HEK293 (cell line): ENCODE measurements at regions not wholly inside any gene's neighbourhood (a gene's known extent, or its start where the extent isn't known, plus 50 kb on each side); places are given as distances from the start of the nearest gene placed in this dataset.

Source experiments
- CTCF ChIA-PET: fragments of 350-600 bp; formaldehyde crosslinking; extraction: SDS; loops from one replicate; lab custom pipeline; 2021; ENCODE audit warnings: antibody characterized with exemption; lab: Yijun Ruan, JAX
- POLR2A ChIA-PET: fragments of 300-600 bp; formaldehyde crosslinking; extraction: SDS; loops from one replicate; lab custom pipeline; 2020; ENCODE audit warnings: antibody characterized with exemption, inconsistent platforms; lab: Yijun Ruan, JAX
- H3K27ac ChIP-seq: fragments of 200-500 bp; sonication (Bioruptor generic); 2 replicates; pipeline ENCODE4 v1.5.1; 2014; ENCODE audit warnings: low read depth, low read length, control low read depth, inconsistent platforms; ENCODE audit errors: extremely low read depth
- H3K36me3 ChIP-seq, 2 experiments: fragments of 200-500 bp in 1 of 2; sonication (Bioruptor generic) in 1 of 2; 1 replicate in 1 of 2; 2 replicates in 1 of 2; pipeline ENCODE4 v1.5.1; 2014 to 2017; ENCODE audit warnings: inconsistent platforms in 2 of 2, low read length in 2 of 2; ENCODE audit not compliant: control insufficient read depth in 2 of 2, insufficient read depth in 1 of 2
- H3K4me1 ChIP-seq: fragments of 200-500 bp; sonication (Bioruptor generic); 2 replicates; pipeline ENCODE4 v1.5.1; 2014; ENCODE audit warnings: mild to moderate bottlenecking, low read length, inconsistent platforms; ENCODE audit not compliant: control insufficient read depth, insufficient read depth
- H3K4me3 ChIP-seq: 2 replicates; pipeline ENCODE4 v1.5.1; 2011; ENCODE audit warnings: low read depth, mild to moderate bottlenecking, control low read depth, low read length, moderate library complexity
- H3K9me3 ChIP-seq: fragments of 200-500 bp; sonication (Bioruptor generic); 2 replicates; pipeline ENCODE4 v1.5.1; 2014; ENCODE audit warnings: low read depth, low read length, inconsistent platforms; ENCODE audit not compliant: control insufficient read depth, insufficient read depth
- BCL11B ChIP-seq: fragments of 450-650 bp; formaldehyde crosslinking; IDR thresholded peaks from 2 replicates; pipeline ENCODE4 v1.5.1; 2016; ENCODE audit warnings: low read depth, missing biosample characterization, missing genetic modification characterization
- HOXA7 ChIP-seq: sonication (generic); formaldehyde crosslinking; IDR thresholded peaks from 2 replicates; pipeline ENCODE4 v1.8.1; 2022; ENCODE audit warnings: missing genetic modification reagents, borderline replicate concordance
- ZBTB1 ChIP-seq: fragments of 450-650 bp; formaldehyde crosslinking; IDR thresholded peaks from 2 replicates; pipeline ENCODE4 v1.5.1; 2016; ENCODE audit warnings: missing biosample characterization, missing genetic modification characterization
- ZBTB21 ChIP-seq: fragments of 450-650 bp; formaldehyde crosslinking; IDR thresholded peaks from 2 replicates; pipeline ENCODE4 v1.5.1; 2017; ENCODE audit warnings: missing biosample characterization, missing genetic modification characterization
- ZNF146 ChIP-seq: fragments of 450-650 bp; formaldehyde crosslinking; IDR thresholded peaks from 2 replicates; pipeline ENCODE4 v1.5.1; 2016; ENCODE audit warnings: missing biosample characterization, missing genetic modification characterization
- ZNF148 ChIP-seq: fragments of 450-650 bp; formaldehyde crosslinking; IDR thresholded peaks from 2 replicates; pipeline ENCODE4 v1.5.0; 2017; ENCODE audit warnings: missing biosample characterization, missing genetic modification characterization, borderline replicate concordance
- ZNF18 ChIP-seq: fragments of 450-650 bp; formaldehyde crosslinking; IDR thresholded peaks from 2 replicates; pipeline ENCODE4 v1.5.1; 2016; ENCODE audit warnings: missing biosample characterization, missing genetic modification characterization
- ZNF184 ChIP-seq: fragments of 450-650 bp; IDR thresholded peaks from 2 replicates; pipeline ENCODE4 v1.5.1; 2018; ENCODE audit warnings: missing biosample characterization, mild to moderate bottlenecking, missing genetic modification characterization
- ZNF223 ChIP-seq: fragments of 450-650 bp; formaldehyde crosslinking; IDR thresholded peaks from 2 replicates; pipeline ENCODE4 v1.5.1; 2016; ENCODE audit warnings: missing biosample characterization, missing genetic modification characterization
- ZNF23 ChIP-seq: fragments of 450-650 bp; formaldehyde crosslinking; IDR thresholded peaks from 2 replicates; pipeline ENCODE4 v1.5.1; 2016; ENCODE audit warnings: missing biosample characterization, missing genetic modification characterization, borderline replicate concordance
- ZNF239 ChIP-seq: fragments of 450-650 bp; formaldehyde crosslinking; IDR thresholded peaks from 2 replicates; pipeline ENCODE4 v1.5.1; 2016; ENCODE audit warnings: missing biosample characterization, missing genetic modification characterization
- ZNF274 ChIP-seq, 2 experiments: fragments of 200-500 bp in 1 of 2; fragments of 450-650 bp in 1 of 2; sonication (Bioruptor generic) in 1 of 2; formaldehyde crosslinking in 1 of 2; IDR thresholded peaks; 2 replicates each; pipeline versions ENCODE4 v1.5.1 to v1.6.1; 2014 to 2016; ENCODE audit warnings: borderline replicate concordance in 1 of 2, inconsistent platforms in 1 of 2, low read length in 1 of 2, missing biosample characterization in 1 of 2, missing genetic modification characterization in 1 of 2
- ZNF302 ChIP-seq: fragments of 450-650 bp; formaldehyde crosslinking; IDR thresholded peaks from 2 replicates; pipeline ENCODE4 v1.5.1; 2016; ENCODE audit warnings: missing biosample characterization, missing genetic modification characterization, low read depth
- ZNF48 ChIP-seq: fragments of 450-650 bp; formaldehyde crosslinking; IDR thresholded peaks from 2 replicates; pipeline ENCODE4 v1.5.1; 2016; ENCODE audit warnings: missing biosample characterization, missing genetic modification characterization
- ZNF560 ChIP-seq: fragments of 450-650 bp; formaldehyde crosslinking; IDR thresholded peaks from 2 replicates; pipeline ENCODE4 v1.5.1; 2017; ENCODE audit warnings: missing biosample characterization, missing genetic modification characterization, borderline replicate concordance
- ZNF658 ChIP-seq: fragments of 450-650 bp; formaldehyde crosslinking; IDR thresholded peaks from 2 replicates; pipeline ENCODE4; 2016; ENCODE audit warnings: missing biosample characterization, missing genetic modification characterization
- ZNF670 ChIP-seq: fragments of 450-650 bp; formaldehyde crosslinking; IDR thresholded peaks from 2 replicates; pipeline ENCODE4 v1.5.1; 2016; ENCODE audit warnings: missing biosample characterization, missing genetic modification characterization, low read depth
- ZNF792 ChIP-seq: fragments of 450-650 bp; formaldehyde crosslinking; IDR thresholded peaks from 2 replicates; pipeline ENCODE4 v1.5.1; 2016; ENCODE audit warnings: missing biosample characterization, missing genetic modification characterization
- ZNF837 ChIP-seq: fragments of 450-650 bp; formaldehyde crosslinking; IDR thresholded peaks from 2 replicates; pipeline ENCODE4 v1.5.1; 2016; ENCODE audit warnings: missing biosample characterization, missing genetic modification characterization
- TF ChIP-seq, protein P1 (sequence below): IDR thresholded peaks from 2 replicates; pipeline ENCODE4 v1.6.1; 2011; ENCODE audit warnings: mild to moderate bottlenecking, low read depth, low read length, borderline replicate concordance
- TF ChIP-seq, protein P2 (sequence below): fragments of 450-650 bp; formaldehyde crosslinking; IDR thresholded peaks from 2 replicates; pipeline ENCODE4 v1.5.1; 2016; ENCODE audit warnings: missing biosample characterization, missing genetic modification characterization, borderline replicate concordance

DNA sequence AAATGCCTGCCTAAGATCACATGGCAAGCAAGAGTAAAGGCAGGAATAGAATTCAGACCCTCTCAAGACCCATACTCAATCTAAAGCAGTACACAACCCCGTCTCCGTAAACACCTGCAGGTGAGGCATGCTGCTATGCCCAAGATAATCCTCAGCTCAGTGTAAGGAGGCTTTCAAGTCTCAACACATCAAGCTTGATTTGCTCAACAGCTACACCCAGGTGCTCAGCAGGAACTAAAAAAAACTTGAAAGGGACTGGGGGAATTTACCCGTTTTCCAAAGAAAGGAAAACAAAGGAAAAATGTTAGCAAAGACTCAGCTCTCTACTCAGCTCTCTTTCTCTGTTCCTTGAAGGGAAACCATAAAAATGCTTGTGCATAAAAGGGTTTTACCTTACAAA is 301.8 kb downstream of the C1D start:
- H3K4me3 ChIP-seq, result no peak overlapping the region
- no peaks in the 10 kb centered on the region for H3K36me3 ChIP-seq
- CTCF ChIA-PET, result interaction anchor here (0.7 to 0.9 kb wide), 2 partner anchors 28 to 76 kb away, joined by 4 to 6 read pairs; no protein-coding TSS in a partner anchor
- TF ChIP-seq, protein P1, sequence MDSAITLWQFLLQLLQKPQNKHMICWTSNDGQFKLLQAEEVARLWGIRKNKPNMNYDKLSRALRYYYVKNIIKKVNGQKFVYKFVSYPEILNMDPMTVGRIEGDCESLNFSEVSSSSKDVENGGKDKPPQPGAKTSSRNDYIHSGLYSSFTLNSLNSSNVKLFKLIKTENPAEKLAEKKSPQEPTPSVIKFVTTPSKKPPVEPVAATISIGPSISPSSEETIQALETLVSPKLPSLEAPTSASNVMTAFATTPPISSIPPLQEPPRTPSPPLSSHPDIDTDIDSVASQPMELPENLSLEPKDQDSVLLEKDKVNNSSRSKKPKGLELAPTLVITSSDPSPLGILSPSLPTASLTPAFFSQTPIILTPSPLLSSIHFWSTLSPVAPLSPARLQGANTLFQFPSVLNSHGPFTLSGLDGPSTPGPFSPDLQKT, result no peak
- no peak for TF ChIP-seq ZNF148 (tag by site-specific recombination)
- TF ChIP-seq HOXA7, result no peak
- no peak for TF ChIP-seq ZNF837 (tag by site-specific recombination)
- TF ChIP-seq ZNF184 (tag by site-specific recombination), result no peak
- no peak for TF ChIP-seq ZNF274 (IDR thresholded peaks at IDR 0.05; ENCODE audit: low read length)
- TF ChIP-seq ZNF274 (tag by site-specific recombination; IDR thresholded peaks at IDR 0.05; ENCODE audit: borderline replicate concordance), result no peak
- no peak for TF ChIP-seq ZNF302
- TF ChIP-seq ZNF18, result no peak
- no peak for TF ChIP-seq ZNF223 (tag by site-specific recombination)
- no peak for TF ChIP-seq ZNF560 (tag by site-specific recombination)
- TF ChIP-seq, protein P2, sequence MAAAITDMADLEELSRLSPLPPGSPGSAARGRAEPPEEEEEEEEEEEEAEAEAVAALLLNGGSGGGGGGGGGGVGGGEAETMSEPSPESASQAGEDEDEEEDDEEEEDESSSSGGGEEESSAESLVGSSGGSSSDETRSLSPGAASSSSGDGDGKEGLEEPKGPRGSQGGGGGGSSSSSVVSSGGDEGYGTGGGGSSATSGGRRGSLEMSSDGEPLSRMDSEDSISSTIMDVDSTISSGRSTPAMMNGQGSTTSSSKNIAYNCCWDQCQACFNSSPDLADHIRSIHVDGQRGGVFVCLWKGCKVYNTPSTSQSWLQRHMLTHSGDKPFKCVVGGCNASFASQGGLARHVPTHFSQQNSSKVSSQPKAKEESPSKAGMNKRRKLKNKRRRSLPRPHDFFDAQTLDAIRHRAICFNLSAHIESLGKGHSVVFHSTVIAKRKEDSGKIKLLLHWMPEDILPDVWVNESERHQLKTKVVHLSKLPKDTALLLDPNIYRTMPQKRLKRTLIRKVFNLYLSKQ, result no peak
- TF ChIP-seq ZNF239 (tag by site-specific recombination), result no peak
- TF ChIP-seq ZNF48 (tag by site-specific recombination), result no peak
- no peak for TF ChIP-seq ZNF792 (tag by site-specific recombination)
- no peak for TF ChIP-seq ZBTB21
- no peak for TF ChIP-seq ZBTB1 (tag by site-specific recombination)
- TF ChIP-seq ZNF23, result no peak
- no peak for TF ChIP-seq ZNF146 (tag by site-specific recombination)
- no peak for TF ChIP-seq BCL11B
- POLR2A ChIA-PET, result no interaction called here
- no peaks in the 10 kb centered on the region for H3K9me3 ChIP-seq
- H3K27ac ChIP-seq, result no peak overlapping the region
- no peaks in the 10 kb centered on the region for H3K4me1 ChIP-seq

DNA sequence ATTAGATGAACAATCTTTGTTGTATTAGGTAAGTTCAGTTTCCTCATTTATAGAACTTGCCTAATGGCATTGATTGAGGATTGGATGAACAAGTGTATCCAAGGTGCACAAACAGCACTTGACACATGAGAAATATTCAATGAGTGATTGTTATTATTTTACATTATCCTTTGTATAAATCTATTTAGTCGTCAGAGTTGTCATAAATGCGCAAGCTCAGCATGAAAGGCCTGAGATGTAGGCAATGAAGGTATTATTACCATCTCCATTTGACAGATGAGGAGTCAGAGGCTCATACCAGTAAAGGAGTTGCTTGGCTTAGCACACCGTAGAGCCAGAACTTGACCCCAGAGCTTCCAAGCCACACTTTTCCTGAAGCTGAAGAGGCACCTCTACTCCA is 291.4 kb downstream of the C1D start:
- no peaks in the 10 kb centered on the region for H3K9me3 ChIP-seq
- H3K27ac ChIP-seq, result no peak overlapping the region
- POLR2A ChIA-PET, result no interaction called here
- no peak overlapping the region for H3K4me3 ChIP-seq
- H3K4me1 ChIP-seq, result no peaks in the 10 kb centered on the region
- H3K36me3 ChIP-seq, result no peaks in the 10 kb centered on the region
- no peak for TF ChIP-seq ZNF146 (tag by site-specific recombination)
- TF ChIP-seq ZNF670 (tag by site-specific recombination), result no peak
- no peak for TF ChIP-seq ZNF658 (tag by site-specific recombination)
- CTCF ChIA-PET, result interaction anchor here (1.0 kb wide), 1 partner anchor 10 kb away, joined by 4 read pairs; no protein-coding TSS in a partner anchor
